OCI-LY7 (cell line): ENCODE measurements at regions not wholly inside any gene's neighbourhood (a gene's known extent, or its start where the extent isn't known, plus 50 kb on each side); places are given as distances from the start of the nearest gene placed in this dataset.

Source experiments
- BruUV-seq: library from RNA; stranded (reverse); fragments of 400-500 nt; replicated peaks from 2 replicates; lab custom pipeline; 2021; lab: Mats Ljungman, UMichigan
- CTCF ChIA-PET: fragments of 300-600 bp; sonication (Branson Sonifier 250); formaldehyde crosslinking; loops from one replicate; lab custom pipeline; 2022; ENCODE audit warnings: antibody characterized with exemption; ENCODE audit not compliant: unreplicated experiment; lab: Charles Lee
- POLR2A ChIA-PET: fragments of 300-600 bp; sonication (Branson Sonifier 250); formaldehyde crosslinking; loops from one replicate; lab custom pipeline; 2022; ENCODE audit warnings: antibody characterized with exemption; lab: Charles Lee
- DNase-seq: peaks from one replicate; pipeline ENCODE4 v3.0.0-alpha.2; 2015; ENCODE audit warnings: low spot score
- H2AFZ ChIP-seq: fragments of 200-600 bp; sonication (generic), shearing (Covaris generic); 2 replicates; pipeline ENCODE4 v1.6.1; 2014; ENCODE audit warnings: mild to moderate bottlenecking, antibody characterized with exemption, low read length, moderate library complexity
- H3K27ac ChIP-seq: fragments of 200-600 bp; sonication (generic); 2 replicates; pipeline ENCODE4 v1.5.1; 2014; ENCODE audit warnings: mixed run types, low read depth, mild to moderate bottlenecking, moderate library complexity, low read length, inconsistent platforms; ENCODE audit not compliant: poor library complexity, severe bottlenecking
- H3K36me3 ChIP-seq: fragments of 200-600 bp; sonication (generic); 2 replicates; pipeline ENCODE4 v1.6.1; 2014; ENCODE audit warnings: mild to moderate bottlenecking, antibody characterized with exemption, low read length, moderate library complexity, mixed read lengths; ENCODE audit not compliant: insufficient read depth
- H3K4me1 ChIP-seq: fragments of 200-600 bp; sonication (generic); 2 replicates; pipeline ENCODE4 v1.5.1; 2014; ENCODE audit warnings: mild to moderate bottlenecking, low read length; ENCODE audit not compliant: insufficient read depth, poor library complexity, severe bottlenecking
- H3K4me2 ChIP-seq: fragments of 200-600 bp; sonication (generic); 2 replicates; pipeline ENCODE4 v1.6.1; 2014; ENCODE audit warnings: mild to moderate bottlenecking, low read length
- H3K4me3 ChIP-seq: fragments of 200-600 bp; sonication (generic); 2 replicates; pipeline ENCODE4 v1.5.1; 2014; ENCODE audit warnings: mild to moderate bottlenecking, low read depth, low read length; ENCODE audit not compliant: poor library complexity, severe bottlenecking
- H3K79me2 ChIP-seq: fragments of 200-600 bp; sonication (generic); 2 replicates; pipeline ENCODE4 v1.6.1; 2016; ENCODE audit warnings: low read depth, mild to moderate bottlenecking, low read length, moderate library complexity, mixed read lengths; ENCODE audit not compliant: insufficient read depth
- H3K9me2 ChIP-seq: fragments of 200-600 bp; sonication (generic); 2 replicates; pipeline ENCODE4 v1.6.1; 2016; ENCODE audit warnings: mild to moderate bottlenecking, low read length, mixed read lengths; ENCODE audit not compliant: insufficient read depth
- H3K9me3 ChIP-seq: fragments of 200-600 bp; sonication (generic); 2 replicates; pipeline ENCODE4 v1.6.1; 2014; ENCODE audit warnings: mild to moderate bottlenecking, mixed run types, low read length, mixed read lengths
- H4K20me1 ChIP-seq: fragments of 200-600 bp; sonication (generic); 2 replicates; pipeline ENCODE4 v1.6.1; 2014; ENCODE audit warnings: mild to moderate bottlenecking, antibody characterized with exemption, low read length, moderate library complexity, mixed read lengths; ENCODE audit not compliant: insufficient read depth
- EZH2phosphoT487 ChIP-seq: fragments of 200-600 bp; sonication (generic); IDR thresholded peaks from 2 replicates; pipeline ENCODE4 v1.6.1; 2018; ENCODE audit warnings: low read depth, borderline replicate concordance, mild to moderate bottlenecking, mixed run types, antibody characterized with exemption, low read length, moderate library complexity, mixed read lengths
- intact Hi-C: fragments of 100-400 bp; cut with micrococcal nuclease; formaldehyde crosslinking; loops from one replicate; pipeline ENCODE4 v1.10.0; 2022; ENCODE audit not compliant: unreplicated experiment
- TF ChIP-seq, protein P1 (sequence below): fragments of 200-600 bp; sonication (generic); conservative IDR thresholded peaks from 2 replicates; pipeline ENCODE4 v1.5.1; 2014; ENCODE audit warnings: mild to moderate bottlenecking, antibody characterized with exemption, low read length, moderate library complexity, mixed read lengths

DNA sequence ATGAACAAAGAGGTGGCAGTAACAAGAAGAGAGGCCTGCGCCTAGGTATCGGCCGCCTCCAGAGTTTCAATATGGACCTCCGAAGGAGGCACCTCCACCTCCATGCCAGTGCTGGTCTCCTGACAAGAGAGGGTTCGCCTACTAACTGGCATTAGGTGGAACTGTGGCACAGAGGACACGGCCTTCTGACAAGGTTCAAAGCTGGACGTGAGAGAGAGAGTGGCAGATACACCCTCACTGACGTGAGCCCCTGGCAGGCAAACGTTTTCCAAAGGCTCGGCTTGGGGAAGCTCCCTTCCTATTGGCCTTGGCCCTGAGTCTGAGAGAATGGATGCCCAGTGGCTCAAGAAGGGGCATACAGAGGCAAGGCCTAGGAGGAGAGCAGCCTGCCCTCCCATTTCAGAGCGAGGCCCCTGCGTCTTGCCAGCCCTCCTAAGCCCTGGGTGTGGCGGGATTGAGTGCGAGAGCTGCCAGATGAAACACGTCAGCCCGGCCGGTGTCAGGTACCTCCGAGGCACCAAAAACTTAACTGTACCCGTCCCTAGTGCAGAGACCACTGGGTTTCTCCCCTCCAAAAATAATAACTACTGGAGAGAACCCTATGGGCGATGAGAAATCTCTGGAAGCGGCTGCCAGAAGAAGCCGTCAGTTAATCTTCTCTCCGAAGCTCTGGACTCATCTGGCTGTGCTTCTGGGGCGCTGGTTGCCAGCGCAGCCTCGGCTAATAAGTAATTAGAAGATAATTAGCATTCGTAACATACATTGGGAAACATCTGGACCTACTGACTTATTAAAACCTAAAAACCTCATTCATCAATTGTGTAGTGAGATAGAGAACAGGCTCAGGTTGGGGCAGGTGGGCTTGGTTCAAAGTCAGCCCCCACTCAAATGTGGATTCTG, 283.6 kb downstream of the NPHP4 start:
- no peak overlapping the region for H3K4me3 ChIP-seq
- CTCF ChIA-PET, result no interaction called here
- no TSS peak for BruUV-seq
- H3K9me2 ChIP-seq, result no peaks in the 10 kb centered on the region
- no peaks in the 10 kb centered on the region for H3K9me3 ChIP-seq
- TF ChIP-seq EZH2phosphoT487, result no peak
- TF ChIP-seq, protein P1, sequence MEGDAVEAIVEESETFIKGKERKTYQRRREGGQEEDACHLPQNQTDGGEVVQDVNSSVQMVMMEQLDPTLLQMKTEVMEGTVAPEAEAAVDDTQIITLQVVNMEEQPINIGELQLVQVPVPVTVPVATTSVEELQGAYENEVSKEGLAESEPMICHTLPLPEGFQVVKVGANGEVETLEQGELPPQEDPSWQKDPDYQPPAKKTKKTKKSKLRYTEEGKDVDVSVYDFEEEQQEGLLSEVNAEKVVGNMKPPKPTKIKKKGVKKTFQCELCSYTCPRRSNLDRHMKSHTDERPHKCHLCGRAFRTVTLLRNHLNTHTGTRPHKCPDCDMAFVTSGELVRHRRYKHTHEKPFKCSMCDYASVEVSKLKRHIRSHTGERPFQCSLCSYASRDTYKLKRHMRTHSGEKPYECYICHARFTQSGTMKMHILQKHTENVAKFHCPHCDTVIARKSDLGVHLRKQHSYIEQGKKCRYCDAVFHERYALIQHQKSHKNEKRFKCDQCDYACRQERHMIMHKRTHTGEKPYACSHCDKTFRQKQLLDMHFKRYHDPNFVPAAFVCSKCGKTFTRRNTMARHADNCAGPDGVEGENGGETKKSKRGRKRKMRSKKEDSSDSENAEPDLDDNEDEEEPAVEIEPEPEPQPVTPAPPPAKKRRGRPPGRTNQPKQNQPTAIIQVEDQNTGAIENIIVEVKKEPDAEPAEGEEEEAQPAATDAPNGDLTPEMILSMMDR, result no peak
- POLR2A ChIA-PET, result no interaction called here
- intact Hi-C loops, result no loop called here
- no peaks in the 10 kb centered on the region for H3K36me3 ChIP-seq
- no peak overlapping the region for H2AFZ ChIP-seq
- H3K4me1 ChIP-seq, result no peaks in the 10 kb centered on the region
- H3K79me2 ChIP-seq, result no peaks in the 10 kb centered on the region
- no peak overlapping the region for H3K4me2 ChIP-seq
- no peak overlapping the region for H3K27ac ChIP-seq
- no peaks in the 10 kb centered on the region for H4K20me1 ChIP-seq
- no peak for DNase-seq

DNA sequence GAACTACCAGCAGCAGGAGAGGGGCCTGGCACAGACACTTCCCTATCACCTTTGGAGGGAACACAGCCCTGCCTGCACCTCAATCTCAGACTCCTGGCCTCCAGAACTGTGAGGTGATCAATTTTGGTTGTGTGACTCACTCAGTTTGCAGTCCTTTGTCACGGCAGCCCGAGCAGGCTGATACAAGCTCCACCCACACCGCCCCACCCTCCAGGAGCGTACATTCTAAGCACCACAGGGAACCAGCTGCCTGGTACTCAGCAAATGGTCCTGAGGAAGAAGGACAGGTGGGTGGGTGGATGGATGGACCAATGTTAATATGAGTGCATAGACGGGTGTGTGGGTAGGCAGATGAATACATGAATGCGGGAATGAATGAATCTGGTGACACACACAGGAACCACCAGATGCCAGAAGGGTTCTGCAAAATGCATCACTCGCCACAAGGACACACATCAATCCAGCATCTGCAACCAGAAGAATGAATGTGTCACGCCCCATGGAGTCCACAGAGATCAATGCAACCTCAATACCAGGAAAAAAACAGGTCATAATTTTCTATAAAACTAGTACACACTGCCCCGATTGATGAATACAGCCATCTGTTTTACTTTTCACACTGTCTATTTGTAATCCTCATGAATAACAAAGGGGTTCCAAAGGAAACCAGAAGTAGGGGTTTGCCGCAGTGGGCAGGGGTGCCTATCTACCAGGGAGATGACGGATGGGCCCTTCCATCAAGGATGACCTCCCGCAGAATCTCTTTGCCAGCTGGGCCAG, 284.5 kb downstream of the NPHP4 start:
- POLR2A ChIA-PET, result interaction anchor here (0.8 kb wide), 1 partner anchor 8 kb away, joined by 5 read pairs; no protein-coding TSS in a partner anchor
- H3K27ac ChIP-seq, result no peak overlapping the region

More for the DNA sequence above, 284.5 kb downstream of the NPHP4 start:
- Histone ChIP-seq H3K9me3 (no peaks in the 10 kb centered on the region), H4K20me1 (no peaks in the 10 kb centered on the region), H3K4me1 (no peaks in the 10 kb centered on the region), H3K4me2 (no peak overlapping the region), H3K36me3 (no peaks in the 10 kb centered on the region), H3K79me2 (no peaks in the 10 kb centered on the region), H3K9me2 (no peaks in the 10 kb centered on the region), H3K4me3 (no peak overlapping the region), H2AFZ (no peak overlapping the region)
- TF ChIP-seq, protein P1, result no peak
- TF ChIP-seq EZH2phosphoT487, result no peak
- intact Hi-C loops, result no loop called here
- CTCF ChIA-PET, result no interaction called here
- no peak for DNase-seq
- no TSS peak for BruUV-seq
